NCI-H2227 treated with DMSO at 0.1 percent for 48 hours (cell line): ENCODE measurements at regions not wholly inside any gene's neighbourhood (a gene's known extent, or its start where the extent isn't known, plus 50 kb on each side); places are given as distances from the start of the nearest gene placed in this dataset.

Experiments used
- DNase-seq: peaks from one replicate; lab custom pipeline; 2025; lab: John Stamatoyannopoulos, UW

GRCh38 chr9:126095546-126096190, 231.0 kb upstream of the MVB12B start:
- DNase-seq: no peak

- no peak for DNase-seq
These were observed 230.3 kb upstream of the MVB12B start for GRCh38 chr9:126096340-126096739.

- DNase-seq: no peak
These were observed 228.9 kb upstream of the MVB12B start for GRCh38 chr9:126097679-126098078.

GRCh38 chr9:126106404-126106803, 220.2 kb upstream of the MVB12B start:
- no peak for DNase-seq

- DNase-seq: no peak
These were observed 218.9 kb upstream of the MVB12B start for GRCh38 chr9:126107693-126108092.

GRCh38 chr9:126108240-126108639, 218.4 kb upstream of the MVB12B start:
- DNase-seq: no peak

- DNase-seq: no peak
These were observed 217.1 kb upstream of the MVB12B start for GRCh38 chr9:126109575-126109974.

- no peak for DNase-seq
These were observed 215.1 kb upstream of the MVB12B start for GRCh38 chr9:126111556-126111955.

GRCh38 chr9:126112135-126112720, 214.4 kb upstream of the MVB12B start:
- no peak for DNase-seq

GRCh38 chr9:126113176-126113575, 213.5 kb upstream of the MVB12B start:
- no peak for DNase-seq

- DNase-seq: no peak
These were observed 212.7 kb upstream of the MVB12B start for GRCh38 chr9:126113756-126114408.

GRCh38 chr9:126114409-126114760, 212.2 kb upstream of the MVB12B start:
- DNase-seq: no peak

GRCh38 chr9:126114850-126115460, 211.7 kb upstream of the MVB12B start:
- no peak for DNase-seq

GRCh38 chr9:126116351-126117157, 210.1 kb upstream of the MVB12B start:
- DNase-seq: no peak

GRCh38 chr9:126117158-126117425, 209.5 kb upstream of the MVB12B start:
- DNase-seq: no peak

GRCh38 chr9:126117631-126118030, 209.0 kb upstream of the MVB12B start:
- DNase-seq: no peak

- no peak for DNase-seq
These were observed 206.9 kb upstream of the MVB12B start for GRCh38 chr9:126119731-126120130.

- DNase-seq: no peak
These were observed 203.6 kb upstream of the MVB12B start for GRCh38 chr9:126122901-126123616.

GRCh38 chr9:126123927-126124326, 202.7 kb upstream of the MVB12B start:
- no peak for DNase-seq

GRCh38 chr9:126125177-126125576, 201.5 kb upstream of the MVB12B start:
- DNase-seq: no peak

- DNase-seq: no peak
These were observed 201.1 kb upstream of the MVB12B start for GRCh38 chr9:126125577-126125976.

- DNase-seq: no peak
These were observed 200.6 kb upstream of the MVB12B start for GRCh38 chr9:126125992-126126409.
